HG03025 (cell line): ENCODE measurements at regions not wholly inside any gene's neighbourhood (a gene's known extent, or its start where the extent isn't known, plus 50 kb on each side); places are given as distances from the start of the nearest gene placed in this dataset.

Source experiments
- ATAC-seq: cut with Tn5 transposase; IDR thresholded peaks from one replicate; pipeline ENCODE4 v1.9.1; 2021; ENCODE audit warnings: mild to moderate bottlenecking, moderate library complexity; ENCODE audit not compliant: unreplicated experiment, low FRiP score

DNA sequence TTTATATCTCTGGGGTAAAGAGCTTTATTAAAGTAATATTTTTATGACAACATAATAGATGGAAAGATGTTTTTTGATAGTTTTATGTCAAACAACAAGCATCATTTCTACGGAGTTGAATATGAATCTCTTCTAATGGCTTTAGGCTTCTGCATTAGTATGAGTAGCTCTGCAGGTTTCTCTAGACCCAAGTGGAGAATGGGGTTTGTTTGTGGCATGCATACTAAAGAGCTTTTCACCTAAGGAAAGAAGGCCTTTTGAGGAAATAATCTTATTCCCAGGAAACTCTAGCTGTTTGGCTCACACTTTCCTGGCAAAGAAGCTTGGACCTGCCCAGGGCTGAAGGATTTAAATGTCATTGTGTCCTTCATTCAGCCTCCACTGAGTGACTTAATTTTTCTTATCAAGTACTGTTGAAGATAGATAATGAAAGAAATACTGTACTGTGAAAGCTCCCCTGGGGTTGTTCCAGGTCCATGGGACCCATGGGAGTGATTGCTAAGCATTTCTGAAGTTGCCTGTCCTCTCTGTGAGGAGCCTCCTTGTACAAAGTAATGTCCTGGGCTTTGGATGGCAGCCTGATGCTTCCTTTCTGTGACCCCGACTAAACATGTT, 469.3 kb downstream of the LRIG3 start:
- no peak for ATAC-seq

GRCh38 chr12:58452546-58452945, 467.8 kb downstream of the LRIG3 start:
- ATAC-seq: no peak

DNA sequence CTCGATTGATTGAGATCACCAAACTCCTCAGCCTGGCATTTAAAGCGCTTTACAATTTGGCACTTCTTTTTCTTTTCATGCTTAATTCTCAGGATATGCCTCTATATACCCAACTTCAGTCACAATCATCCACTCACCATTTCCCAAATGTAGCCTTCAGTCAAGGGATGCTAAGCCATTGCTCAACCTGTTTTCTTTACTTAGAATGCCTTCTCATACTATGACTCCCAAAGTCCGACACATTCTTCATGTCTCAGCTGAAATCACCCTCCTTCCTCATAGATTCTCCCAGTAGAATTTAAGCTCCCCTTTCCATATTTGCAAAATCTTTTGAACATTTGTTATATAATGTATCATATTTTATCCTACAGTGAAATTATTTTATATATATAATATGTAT, 467.0 kb downstream of the LRIG3 start:
- no peak for ATAC-seq

DNA sequence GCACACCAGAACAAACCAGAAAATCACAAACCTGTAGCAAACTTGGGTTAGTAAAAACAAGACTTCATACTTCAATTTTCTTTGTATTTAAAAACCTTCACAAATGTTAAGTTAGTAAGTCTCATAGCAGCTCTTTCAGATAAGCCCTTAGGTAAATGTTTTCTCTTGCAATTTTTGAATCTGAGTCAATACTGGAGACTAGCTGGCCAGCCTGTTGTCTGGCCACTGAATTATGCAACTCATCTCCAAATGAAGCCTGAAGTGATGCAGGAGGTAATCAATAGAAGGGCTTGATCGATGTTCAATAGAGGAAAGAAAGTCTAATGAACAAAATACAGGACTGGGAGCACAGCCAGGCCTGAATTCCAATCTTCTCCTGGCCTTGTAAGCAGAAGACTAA, 465.2 kb downstream of the LRIG3 start:
- ATAC-seq: no peak

- ATAC-seq: no peak
Measured at GRCh38 chr12:58458102-58458501, 462.2 kb downstream of the LRIG3 start.

DNA sequence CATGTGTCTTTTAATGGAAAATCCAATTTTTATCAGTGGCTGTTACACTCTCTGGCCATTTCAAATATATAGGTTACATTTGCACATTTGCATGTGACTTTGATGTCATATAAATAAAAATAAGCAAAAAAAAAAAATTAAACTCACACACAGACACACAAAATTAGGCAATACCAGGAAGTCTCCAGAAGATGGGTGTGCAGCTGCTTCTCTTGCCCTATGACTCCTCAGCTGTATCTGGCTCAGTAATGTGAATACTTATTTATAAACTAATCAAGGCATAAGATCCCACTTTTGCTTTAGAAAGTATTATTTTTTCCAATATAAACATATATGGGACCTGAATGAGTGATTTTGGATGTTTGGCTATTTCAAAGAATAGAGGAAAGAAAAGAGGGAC, 461.1 kb downstream of the LRIG3 start:
- no peak for ATAC-seq

DNA sequence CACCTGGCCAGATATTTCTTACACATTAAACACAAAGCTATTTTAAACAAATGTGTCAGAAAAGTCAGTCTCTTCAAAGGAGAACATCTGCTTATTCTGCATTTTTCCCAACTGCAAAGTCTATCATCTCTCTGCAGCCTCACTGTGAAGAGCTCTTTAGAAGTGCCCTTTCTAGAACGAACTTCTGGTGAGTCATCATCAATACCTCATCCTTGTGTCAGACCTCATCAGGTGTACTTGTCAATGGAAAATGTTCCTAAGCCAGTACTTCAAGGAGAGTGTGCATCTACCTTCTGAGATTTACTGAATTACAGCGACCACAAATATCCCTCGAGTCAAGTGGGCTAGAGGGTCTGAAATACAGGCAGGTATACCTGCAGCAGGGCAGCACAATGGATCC, 457.3 kb downstream of the LRIG3 start:
- no peak for ATAC-seq

DNA sequence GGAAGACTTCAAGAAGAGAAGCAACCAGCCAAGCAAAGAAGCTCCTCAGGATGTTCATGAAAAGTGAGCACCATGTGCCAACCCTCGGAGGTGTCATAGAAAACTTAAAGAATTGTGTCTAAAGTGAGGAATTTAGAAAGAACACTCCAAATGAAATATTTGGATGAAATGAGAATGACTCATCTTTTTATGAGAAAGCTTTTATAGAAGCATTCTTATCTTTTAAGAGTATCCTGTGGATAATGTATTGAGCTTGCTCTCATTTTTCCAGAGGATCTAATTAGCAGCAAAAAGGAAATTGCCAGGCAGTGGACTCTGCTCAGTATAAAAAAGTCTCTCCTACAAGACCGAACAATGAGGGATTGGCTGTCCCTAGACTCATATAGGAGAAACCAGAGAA, 454.9 kb downstream of the LRIG3 start:
- no peak for ATAC-seq

DNA sequence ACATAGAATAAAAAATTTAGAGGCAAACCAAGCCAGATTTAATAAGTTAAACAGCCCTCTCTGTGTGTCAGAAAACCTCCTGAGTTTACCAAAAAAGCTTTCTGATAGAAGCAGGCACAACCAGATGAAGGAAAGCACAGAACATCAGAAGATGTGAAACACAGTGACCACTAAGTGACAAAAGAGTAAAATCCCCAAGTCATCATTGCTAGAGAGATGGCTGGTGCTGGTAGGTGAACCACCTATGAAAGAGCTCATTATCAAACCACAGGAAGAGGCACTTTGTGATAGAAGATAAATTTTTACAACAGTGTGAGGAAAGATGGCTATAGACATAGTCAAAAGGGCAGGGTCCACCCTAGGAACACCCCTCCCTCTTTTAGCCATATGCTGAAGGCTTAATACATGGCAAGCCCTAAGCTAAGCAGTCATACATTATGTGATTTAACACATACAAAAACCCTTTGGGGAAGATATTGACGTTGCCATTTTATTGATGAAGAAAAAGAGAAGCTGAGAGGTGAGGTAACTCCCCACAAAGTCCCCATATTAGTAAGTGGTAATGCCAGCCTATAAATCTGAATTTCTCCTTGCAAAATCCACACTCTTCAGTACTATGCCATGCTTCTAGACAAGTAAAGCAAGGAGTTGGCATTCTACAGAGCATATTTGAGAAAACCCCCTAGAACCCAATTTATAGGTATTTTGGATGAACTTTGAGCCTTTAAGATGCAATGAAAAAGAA, 449.9 kb downstream of the LRIG3 start:
- no peak for ATAC-seq

GRCh38 chr12:58479401-58479800, 440.9 kb downstream of the LRIG3 start:
- no peak for ATAC-seq

DNA sequence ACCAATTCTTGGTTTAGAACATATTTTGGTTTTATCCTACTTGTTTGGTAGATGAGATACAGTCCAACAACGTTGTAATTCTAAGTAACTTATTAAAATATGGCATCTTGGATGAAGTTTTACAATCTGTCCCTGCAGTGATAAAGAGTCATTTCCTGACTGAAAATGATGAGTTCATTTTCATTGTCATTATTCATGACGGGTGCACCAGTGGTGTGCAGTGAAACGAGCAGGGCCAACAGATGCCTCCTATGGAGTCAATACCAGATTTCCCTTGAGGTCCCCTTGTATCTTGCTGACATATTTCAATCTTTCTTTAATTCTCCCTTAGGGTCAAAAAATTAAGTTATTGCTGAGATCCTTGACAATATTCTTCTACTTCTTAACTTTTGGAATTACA, 438.5 kb downstream of the LRIG3 start:
- ATAC-seq: no peak

DNA sequence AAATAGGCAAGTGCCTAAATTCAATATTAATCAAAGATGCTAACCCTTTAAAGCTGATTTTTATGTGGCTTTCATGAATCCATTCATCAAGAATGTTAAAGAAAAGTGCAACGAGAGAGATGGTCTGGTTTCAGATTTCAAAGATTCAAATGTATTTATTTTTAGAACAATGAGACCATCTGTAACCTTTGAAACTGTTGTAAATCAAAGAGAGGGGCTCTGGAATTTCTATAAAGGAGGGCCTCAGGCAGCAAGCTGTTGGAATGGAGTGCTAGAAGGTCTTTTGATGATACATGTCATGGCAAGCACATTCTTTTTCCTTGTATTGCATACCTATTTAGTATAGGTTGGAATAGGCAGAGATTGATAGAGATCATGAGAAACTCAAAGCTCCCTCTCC, 433.0 kb downstream of the LRIG3 start:
- ATAC-seq: no peak

GRCh38 chr12:58487678-58488161, 432.6 kb downstream of the LRIG3 start:
- no peak for ATAC-seq

GRCh38 chr12:58489394-58489793, 430.9 kb downstream of the LRIG3 start:
- ATAC-seq: no peak

- ATAC-seq: no peak
Measured at GRCh38 chr12:58491306-58491705, 429.0 kb downstream of the LRIG3 start.

GRCh38 chr12:58496411-58497190, 423.7 kb downstream of the LRIG3 start:
- no peak for ATAC-seq

GRCh38 chr12:58500399-58500798, 419.9 kb downstream of the LRIG3 start:
- no peak for ATAC-seq

GRCh38 chr12:58502226-58502625, 418.1 kb downstream of the LRIG3 start:
- no peak for ATAC-seq

DNA sequence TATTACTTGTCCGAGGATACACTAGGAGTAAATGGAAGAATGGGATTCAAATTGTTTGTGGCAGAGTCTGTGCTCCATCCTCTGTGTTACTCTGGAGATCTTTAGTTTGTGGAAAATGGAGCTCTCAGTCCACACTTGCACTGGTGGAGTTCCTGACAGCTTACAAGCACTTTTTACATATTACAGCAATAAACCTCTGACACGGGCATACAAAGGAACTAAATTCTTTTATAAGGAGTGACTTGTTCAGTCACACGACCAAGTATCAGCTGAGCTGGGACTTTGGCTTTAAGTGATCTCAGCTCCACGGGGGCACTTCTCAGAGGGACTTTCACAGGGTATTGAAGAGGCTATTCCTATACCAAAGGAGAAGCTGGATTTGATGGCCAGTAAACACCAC, 417.5 kb downstream of the LRIG3 start:
- no peak for ATAC-seq

GRCh38 chr12:58503731-58504130, 416.6 kb downstream of the LRIG3 start:
- no peak for ATAC-seq

GRCh38 chr12:58504143-58504938, 416.0 kb downstream of the LRIG3 start:
- ATAC-seq: no peak
